Keratinocyte (primary cell): ENCODE measurements at regions not wholly inside any gene's neighbourhood (a gene's known extent, or its start where the extent isn't known, plus 50 kb on each side); places are given as distances from the start of the nearest gene placed in this dataset.

Experiments used
- CTCF ChIP-seq, 3 experiments: IDR thresholded peaks in 1 of 3; conservative IDR thresholded peaks in 1 of 3; optimal IDR thresholded peaks in 1 of 3; 2 replicates in 2 of 3; 3 replicates in 1 of 3; pipeline versions ENCODE3 to v1.5.1; 2011; ENCODE audit warnings: low read length in 3 of 3, mild to moderate bottlenecking in 3 of 3, moderate library complexity in 2 of 3, control low read depth in 1 of 3, inconsistent platforms in 1 of 3; ENCODE audit not compliant: insufficient read depth in 2 of 3; ENCODE audit errors: extremely low read depth in 1 of 3
- EZH2 ChIP-seq: IDR thresholded peaks from one replicate; pipeline ENCODE4 v1.6.1; 2012; ENCODE audit warnings: inconsistent platforms, mild to moderate bottlenecking, low read length, moderate library complexity

GRCh38 chr12:45669792-45670191, 59.7 kb upstream of the ARID2 start:
- TF ChIP-seq CTCF (optimal IDR thresholded peaks at IDR 0.05 in 1 of 3, IDR thresholded peaks at IDR 0.05 in 1 of 3, conservative IDR thresholded peaks at IDR 0.05 in 1 of 3; ENCODE audit: extremely low read depth in 1 of 3, insufficient read depth in 2 of 3, low read length in 3 of 3) (no peak), EZH2 (no peak)
